ENCODE measurements at regions not wholly inside any gene's neighbourhood (a gene's known extent, or its start where the extent isn't known, plus 50 kb on each side); places are given as distances from the start of the nearest gene placed in this dataset.
"Not testable (repeated sequence)": the region's sequence is repeated elsewhere in the genome, so short reads cannot be mapped to it uniquely, and the experiment has no call there.

DNA sequence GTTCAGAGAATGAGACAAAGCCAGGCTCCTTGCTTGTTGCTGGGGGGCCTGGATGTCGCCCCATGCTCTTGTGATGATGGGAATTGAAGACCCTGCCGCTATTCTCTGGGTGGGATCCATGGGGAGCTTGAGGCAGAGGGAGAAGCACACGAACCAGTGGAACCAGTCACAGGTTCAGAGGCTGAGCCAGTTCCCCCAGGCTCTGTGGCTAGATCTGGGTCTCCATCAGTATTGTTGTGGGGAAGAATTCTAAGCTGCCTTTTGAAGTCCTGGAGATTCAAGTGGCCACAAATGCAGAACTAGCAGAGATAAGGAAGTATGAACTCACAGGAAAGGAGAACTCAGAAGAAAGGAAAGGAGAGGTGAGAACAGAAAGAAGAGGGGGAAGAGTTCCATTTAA, 219.4 kb downstream of the MSX2 start:
- no peak for DNase-seq (ENCODE audit: low read depth)
- no peak overlapping the region for H3K4me3 ChIP-seq (ENCODE audit: low read length)
- TF ChIP-seq, protein P1, sequence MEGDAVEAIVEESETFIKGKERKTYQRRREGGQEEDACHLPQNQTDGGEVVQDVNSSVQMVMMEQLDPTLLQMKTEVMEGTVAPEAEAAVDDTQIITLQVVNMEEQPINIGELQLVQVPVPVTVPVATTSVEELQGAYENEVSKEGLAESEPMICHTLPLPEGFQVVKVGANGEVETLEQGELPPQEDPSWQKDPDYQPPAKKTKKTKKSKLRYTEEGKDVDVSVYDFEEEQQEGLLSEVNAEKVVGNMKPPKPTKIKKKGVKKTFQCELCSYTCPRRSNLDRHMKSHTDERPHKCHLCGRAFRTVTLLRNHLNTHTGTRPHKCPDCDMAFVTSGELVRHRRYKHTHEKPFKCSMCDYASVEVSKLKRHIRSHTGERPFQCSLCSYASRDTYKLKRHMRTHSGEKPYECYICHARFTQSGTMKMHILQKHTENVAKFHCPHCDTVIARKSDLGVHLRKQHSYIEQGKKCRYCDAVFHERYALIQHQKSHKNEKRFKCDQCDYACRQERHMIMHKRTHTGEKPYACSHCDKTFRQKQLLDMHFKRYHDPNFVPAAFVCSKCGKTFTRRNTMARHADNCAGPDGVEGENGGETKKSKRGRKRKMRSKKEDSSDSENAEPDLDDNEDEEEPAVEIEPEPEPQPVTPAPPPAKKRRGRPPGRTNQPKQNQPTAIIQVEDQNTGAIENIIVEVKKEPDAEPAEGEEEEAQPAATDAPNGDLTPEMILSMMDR (conservative IDR thresholded peaks at IDR 0.05; ENCODE audit: low read length) = no peak

GRCh38 chr5:174943002-174943401, 218.6 kb downstream of the MSX2 start:
- DNase-seq (ENCODE audit: low read depth); H3K4me3 ChIP-seq (ENCODE audit: low read length): not testable (repeated sequence)

GRCh38 chr5:174937201-174938123, 213.1 kb downstream of the MSX2 start:
- TF ChIP-seq, protein P1 (conservative IDR thresholded peaks at IDR 0.05; ENCODE audit: low read length) = no peak
- H3K4me3 ChIP-seq (ENCODE audit: low read length) = no peak overlapping the region
- no peak for DNase-seq (ENCODE audit: low read depth)

GRCh38 chr5:174935854-174936474, 211.6 kb downstream of the MSX2 start:
- TF ChIP-seq, protein P1 (conservative IDR thresholded peaks at IDR 0.05; ENCODE audit: low read length) = peak; percentile 82
- H3K4me3 ChIP-seq (ENCODE audit: low read length) = no peak overlapping the region
- peak; percentile 26 for DNase-seq (ENCODE audit: low read depth)

DNA sequence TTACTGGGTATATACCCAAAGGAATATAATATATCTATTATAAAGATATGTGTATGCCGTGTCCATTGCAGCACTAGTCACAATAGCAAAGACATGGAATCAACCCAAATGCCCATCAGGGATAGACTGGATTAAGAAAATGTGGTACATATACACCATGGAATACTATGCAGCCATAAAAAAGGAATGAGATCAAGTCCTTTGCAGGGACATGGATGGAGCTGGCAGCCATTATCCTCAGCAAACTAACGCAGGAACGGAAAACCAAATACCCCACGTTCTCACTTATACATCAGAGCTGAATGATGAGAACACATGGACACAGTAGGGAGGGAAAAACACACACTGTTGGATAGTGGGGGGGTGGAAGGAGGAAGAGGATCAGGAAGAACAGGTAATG, 206.7 kb downstream of the MSX2 start:
- H3K4me3 ChIP-seq (ENCODE audit: low read length) = not testable (repeated sequence)

GRCh38 chr5:174925586-174925985, 201.2 kb downstream of the MSX2 start:
- TF ChIP-seq, protein P1 (conservative IDR thresholded peaks at IDR 0.05; ENCODE audit: low read length) = no peak
- no peak for DNase-seq (ENCODE audit: low read depth)
- H3K4me3 ChIP-seq (ENCODE audit: low read length) = no peak overlapping the region

More for the DNA sequence above, 206.7 kb downstream of the MSX2 start:
- DNase-seq (ENCODE audit: low read depth) = not testable (repeated sequence)

- TF ChIP-seq, protein P1 (conservative IDR thresholded peaks at IDR 0.05; ENCODE audit: low read length) = no peak
- no peak for DNase-seq (ENCODE audit: low read depth)
Measured at GRCh38 chr5:174922955-174923354, 198.6 kb downstream of the MSX2 start.

More at GRCh38 chr5:174922955-174923354, 198.6 kb downstream of the MSX2 start:
- H3K4me3 ChIP-seq (ENCODE audit: low read length) = no peak overlapping the region
